Caki2 (cell line): ENCODE measurements at regions not wholly inside any gene's neighbourhood (a gene's known extent, or its start where the extent isn't known, plus 50 kb on each side); places are given as distances from the start of the nearest gene placed in this dataset.

Experiments used
- DNase-seq: peaks from one replicate; pipeline ENCODE4 v3.0.0-alpha.2; 2015; ENCODE audit warnings: low read depth
- in situ Hi-C: cut with HindIII; loops from 2 replicates; pipeline ENCODE4 v1.10.0; 2016; ENCODE audit warnings: low sequenced_read_pairs, low pct_unique_long_range_greater_than_20kb, mixed read lengths

GRCh38 chr9:91035825-91036208, 234.2 kb downstream of the SYK start:
- DNase-seq = no peak
- in situ Hi-C loops = no loop called here

- DNase-seq = no peak
- in situ Hi-C loops = no loop called here
These were observed 234.7 kb downstream of the SYK start for GRCh38 chr9:91036356-91036755.

GRCh38 chr9:91036826-91037510, 235.3 kb downstream of the SYK start:
- DNase-seq = peak; percentile 83
- in situ Hi-C loops = no loop called here

GRCh38 chr9:91037511-91038482, 236.2 kb downstream of the SYK start:
- in situ Hi-C loops = no loop called here
- DNase-seq = peak; percentile 84

DNA sequence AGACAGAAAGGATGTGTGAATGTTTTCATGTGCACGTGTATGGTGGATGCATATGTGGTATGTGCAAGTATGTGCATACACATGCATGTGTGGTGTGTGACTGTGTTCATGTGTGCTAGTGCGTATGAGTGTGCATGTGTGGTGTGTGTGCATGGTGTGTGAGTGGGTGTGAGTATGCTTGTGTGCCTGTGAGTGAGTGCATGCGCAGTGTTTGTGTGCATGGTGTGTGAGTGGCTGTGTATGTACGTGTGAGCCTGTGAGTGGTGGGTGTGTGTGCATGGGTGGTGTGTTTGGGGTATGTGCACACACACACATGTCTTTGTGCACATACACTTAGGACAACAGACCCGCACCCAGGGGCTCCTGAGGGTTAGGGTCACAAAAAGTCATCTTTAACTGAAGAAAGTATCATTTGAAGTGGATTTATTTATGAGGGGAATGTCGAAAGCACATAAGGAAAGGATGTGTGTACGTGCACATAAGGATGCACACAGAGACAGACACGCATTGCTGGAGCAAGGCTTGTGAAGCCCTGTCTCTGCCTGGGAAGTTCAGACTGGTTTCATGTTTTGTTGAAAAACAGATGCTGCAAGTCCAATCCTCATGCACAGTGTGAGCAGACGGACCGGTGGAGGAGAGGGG, 237.0 kb downstream of the SYK start:
- DNase-seq = no peak
- in situ Hi-C loops = no loop called here

- in situ Hi-C loops = no loop called here
- DNase-seq = no peak
These were observed 237.7 kb downstream of the SYK start for GRCh38 chr9:91039125-91039834.

GRCh38 chr9:91039835-91040140, 238.2 kb downstream of the SYK start:
- no peak for DNase-seq

DNA sequence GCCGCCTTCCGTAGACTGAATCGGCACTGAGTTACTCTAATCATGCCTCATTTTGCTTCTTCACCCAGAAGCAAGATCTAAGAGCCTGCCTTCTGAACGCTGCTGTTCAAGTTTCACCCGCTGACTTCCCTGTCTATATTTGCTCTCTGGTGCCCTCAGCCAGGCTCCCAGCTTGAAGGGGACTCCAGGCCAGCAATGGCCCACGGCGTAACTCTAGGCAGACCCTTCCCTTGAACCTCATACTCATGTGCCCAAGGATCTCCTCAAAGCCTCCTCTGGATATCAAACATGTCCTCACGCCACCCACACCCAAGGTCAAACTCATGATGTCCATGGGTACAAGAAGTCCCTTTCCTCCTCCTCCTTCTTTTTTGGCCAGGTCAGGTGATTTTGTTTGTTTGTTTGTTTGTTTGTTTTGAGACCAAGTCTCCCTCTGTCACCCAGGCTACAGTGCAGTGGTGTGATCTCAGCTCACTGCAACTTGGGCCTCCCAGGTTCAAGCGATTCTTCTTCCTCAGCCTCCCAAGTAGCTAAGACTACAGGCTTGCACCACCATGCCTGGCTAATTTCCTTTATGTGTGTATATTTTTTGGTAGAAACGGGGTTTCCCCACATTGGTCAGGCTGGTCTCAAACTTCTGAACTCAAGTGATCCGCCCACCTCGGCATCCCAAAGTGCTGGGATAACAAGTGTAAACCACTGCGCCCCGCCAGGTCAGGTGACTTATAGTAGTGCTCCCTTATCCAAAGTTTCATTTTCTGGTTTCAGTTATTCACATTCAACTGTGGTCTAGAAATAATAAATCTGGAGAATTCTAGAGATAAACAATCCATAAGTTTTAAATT, 239.0 kb downstream of the SYK start:
- in situ Hi-C loops = no loop called here
- no peak for DNase-seq

More at GRCh38 chr9:91039835-91040140, 238.2 kb downstream of the SYK start:
- in situ Hi-C loops = no loop called here

GRCh38 chr9:91042024-91042423, 240.4 kb downstream of the SYK start:
- in situ Hi-C loops = no loop called here
- no peak for DNase-seq

DNA sequence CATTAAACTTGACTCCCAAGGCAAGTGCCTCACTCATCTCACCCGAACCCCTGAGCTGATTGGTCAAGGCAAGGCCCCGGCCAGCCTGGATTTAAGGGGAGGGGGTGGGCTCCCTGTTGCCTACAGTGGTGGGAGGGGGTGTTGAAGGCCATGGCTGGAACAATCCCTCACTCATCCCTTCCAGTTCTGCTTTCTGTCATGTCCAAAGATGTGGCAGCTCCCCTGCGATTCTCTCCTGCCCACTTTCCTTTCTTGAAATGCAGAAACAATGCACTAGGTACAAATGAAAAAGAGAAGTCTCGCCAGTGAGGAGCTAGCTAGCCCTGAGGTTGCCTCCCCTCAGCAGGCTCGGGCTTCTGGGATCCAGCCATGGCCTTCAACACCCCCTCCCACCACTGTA, 240.9 kb downstream of the SYK start:
- in situ Hi-C loops = no loop called here

GRCh38 chr9:91043056-91043810, 241.6 kb downstream of the SYK start:
- no peak for DNase-seq
- in situ Hi-C loops = no loop called here

More for the DNA sequence above, 240.9 kb downstream of the SYK start:
- no peak for DNase-seq

DNA sequence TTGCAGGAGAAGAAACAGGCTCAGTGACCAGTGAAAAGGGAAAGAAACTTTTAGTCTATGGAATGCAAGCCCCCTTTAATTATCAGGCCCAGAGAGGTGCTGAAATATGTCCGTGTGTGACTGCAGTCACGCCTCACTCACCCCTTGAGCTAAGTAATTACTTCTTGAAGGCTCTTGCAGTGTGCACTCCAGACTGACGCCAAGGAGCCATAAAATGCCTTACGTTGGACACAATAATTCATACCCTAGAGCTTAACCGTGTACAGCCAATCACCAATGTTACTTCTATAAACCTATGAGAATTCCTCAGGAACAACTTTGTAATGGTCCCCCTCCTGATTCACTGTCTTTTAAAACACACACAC, 242.2 kb downstream of the SYK start:
- in situ Hi-C loops = no loop called here
- no peak for DNase-seq

GRCh38 chr9:91044354-91044753, 242.7 kb downstream of the SYK start:
- in situ Hi-C loops = no loop called here
- DNase-seq = no peak

DNA sequence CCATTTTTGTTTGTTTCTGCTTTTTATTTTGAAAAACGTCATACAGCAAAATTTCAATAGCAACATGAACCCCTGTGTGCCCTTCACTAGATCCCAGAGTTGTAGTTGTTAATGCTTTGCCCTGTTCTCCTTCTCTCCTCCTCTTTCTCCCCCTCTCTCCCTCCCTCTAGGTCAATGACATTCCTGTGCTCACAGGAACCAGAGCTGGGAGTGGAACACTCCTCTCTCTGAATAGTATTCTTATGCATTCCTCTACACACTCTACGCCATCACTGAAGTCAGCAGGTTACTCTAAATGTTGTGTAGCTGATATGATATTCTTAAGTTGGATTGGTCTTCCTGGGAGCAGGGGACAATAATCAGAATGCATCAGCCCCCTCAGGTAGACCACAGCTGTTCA, 243.4 kb downstream of the SYK start:
- in situ Hi-C loops = no loop called here
- DNase-seq = no peak

DNA sequence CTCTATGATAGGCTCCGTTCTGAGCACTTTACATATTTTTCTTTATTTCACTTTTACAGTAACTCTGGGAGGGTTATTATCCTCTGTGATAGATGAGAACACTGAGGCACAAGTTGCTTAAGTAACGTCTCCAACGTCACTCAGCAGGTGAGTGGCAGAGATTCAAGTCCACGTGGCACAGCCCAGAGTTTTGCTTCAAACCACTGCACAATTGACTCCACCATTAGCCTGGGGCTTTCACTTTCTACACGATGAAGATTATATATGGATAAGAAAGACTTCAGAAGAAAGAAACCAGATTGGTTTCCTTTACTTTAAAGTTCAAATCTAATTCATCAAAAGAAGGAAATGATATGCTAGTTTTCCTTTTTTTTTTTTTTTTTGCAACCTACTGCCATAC, 245.9 kb downstream of the SYK start:
- DNase-seq = no peak
- in situ Hi-C loops = no loop called here

GRCh38 chr9:91047993-91048607, 246.5 kb downstream of the SYK start:
- in situ Hi-C loops = no loop called here

GRCh38 chr9:91048749-91049148, 247.1 kb downstream of the SYK start:
- in situ Hi-C loops = no loop called here
- peak; percentile 19 for DNase-seq

More at GRCh38 chr9:91047993-91048607, 246.5 kb downstream of the SYK start:
- DNase-seq = peak; percentile 62
